Endothelial cell (in vitro differentiated cells): ENCODE measurements at regions not wholly inside any gene's neighbourhood (a gene's known extent, or its start where the extent isn't known, plus 50 kb on each side); places are given as distances from the start of the nearest gene placed in this dataset.

Experiments used
- DNase-seq: peaks from one replicate; pipeline ENCODE4 v3.0.0; 2021; ENCODE audit warnings: low spot score
- H3K27ac Mint-ChIP-seq: one replicate; pipeline ENCODE4 v1.8.0; 2021; ENCODE audit warnings: mixed read lengths, inconsistent platforms; ENCODE audit not compliant: unreplicated experiment
- H3K27me3 Mint-ChIP-seq: one replicate; pipeline ENCODE4 v1.8.0; 2021; ENCODE audit warnings: mild to moderate bottlenecking, moderate library complexity, mixed read lengths, inconsistent platforms; ENCODE audit not compliant: unreplicated experiment
- H3K36me3 Mint-ChIP-seq: one replicate; pipeline ENCODE4 v1.8.0; 2021; ENCODE audit warnings: mild to moderate bottlenecking, low read depth, mixed read lengths, inconsistent platforms; ENCODE audit not compliant: unreplicated experiment
- H3K4me1 Mint-ChIP-seq: one replicate; pipeline ENCODE4 v1.8.0; 2021; ENCODE audit warnings: mild to moderate bottlenecking, mixed read lengths, inconsistent platforms; ENCODE audit not compliant: unreplicated experiment
- H3K4me3 Mint-ChIP-seq: one replicate; pipeline ENCODE4 v1.8.0; 2021; ENCODE audit warnings: mild to moderate bottlenecking, mixed read lengths, inconsistent platforms; ENCODE audit not compliant: unreplicated experiment
- H3K9me3 Mint-ChIP-seq: one replicate; pipeline ENCODE4 v1.8.0; 2021; ENCODE audit warnings: mixed read lengths, inconsistent platforms; ENCODE audit not compliant: unreplicated experiment
- TF ChIP-seq, protein P1 (sequence below): fragments of 200-600 bp; sonication (generic); IDR thresholded peaks from one replicate; pipeline ENCODE4 v1.5.0; 2021; ENCODE audit warnings: antibody characterized with exemption; ENCODE audit not compliant: unreplicated experiment

DNA sequence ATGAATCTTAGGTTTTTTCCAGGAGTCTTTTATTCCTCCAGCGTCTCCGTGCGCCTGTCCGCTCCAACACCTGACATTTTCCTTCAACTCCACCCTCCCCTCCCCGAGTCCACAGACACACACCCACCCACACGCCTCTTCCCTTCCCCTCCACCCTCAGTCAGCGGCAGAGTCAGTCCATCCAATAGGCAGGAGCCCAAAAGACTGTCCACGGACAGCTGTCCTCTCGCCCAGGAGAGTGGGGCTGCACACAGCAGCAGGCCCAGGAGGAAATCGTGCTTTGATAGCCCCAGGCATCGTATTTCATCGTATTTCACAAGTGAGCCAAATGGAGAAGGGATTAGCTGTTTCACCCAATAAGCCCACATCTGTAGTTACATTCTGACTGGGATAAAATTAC, 285.1 kb downstream of the ZEB1 start:
- no peak for DNase-seq
- Mint-ChIP-seq H3K27me3 (peaks cover 4% of the 10 kb centered on the region), H3K4me1 (peaks cover 9% of the 10 kb centered on the region), H3K27ac (peak overlapping the region; percentile 27), H3K4me3 (peak overlapping the region; percentile 86), H3K9me3 (no peaks in the 10 kb centered on the region), H3K36me3 (peaks cover 3% of the 10 kb centered on the region)
- TF ChIP-seq, protein P1, sequence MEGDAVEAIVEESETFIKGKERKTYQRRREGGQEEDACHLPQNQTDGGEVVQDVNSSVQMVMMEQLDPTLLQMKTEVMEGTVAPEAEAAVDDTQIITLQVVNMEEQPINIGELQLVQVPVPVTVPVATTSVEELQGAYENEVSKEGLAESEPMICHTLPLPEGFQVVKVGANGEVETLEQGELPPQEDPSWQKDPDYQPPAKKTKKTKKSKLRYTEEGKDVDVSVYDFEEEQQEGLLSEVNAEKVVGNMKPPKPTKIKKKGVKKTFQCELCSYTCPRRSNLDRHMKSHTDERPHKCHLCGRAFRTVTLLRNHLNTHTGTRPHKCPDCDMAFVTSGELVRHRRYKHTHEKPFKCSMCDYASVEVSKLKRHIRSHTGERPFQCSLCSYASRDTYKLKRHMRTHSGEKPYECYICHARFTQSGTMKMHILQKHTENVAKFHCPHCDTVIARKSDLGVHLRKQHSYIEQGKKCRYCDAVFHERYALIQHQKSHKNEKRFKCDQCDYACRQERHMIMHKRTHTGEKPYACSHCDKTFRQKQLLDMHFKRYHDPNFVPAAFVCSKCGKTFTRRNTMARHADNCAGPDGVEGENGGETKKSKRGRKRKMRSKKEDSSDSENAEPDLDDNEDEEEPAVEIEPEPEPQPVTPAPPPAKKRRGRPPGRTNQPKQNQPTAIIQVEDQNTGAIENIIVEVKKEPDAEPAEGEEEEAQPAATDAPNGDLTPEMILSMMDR = no peak

DNA sequence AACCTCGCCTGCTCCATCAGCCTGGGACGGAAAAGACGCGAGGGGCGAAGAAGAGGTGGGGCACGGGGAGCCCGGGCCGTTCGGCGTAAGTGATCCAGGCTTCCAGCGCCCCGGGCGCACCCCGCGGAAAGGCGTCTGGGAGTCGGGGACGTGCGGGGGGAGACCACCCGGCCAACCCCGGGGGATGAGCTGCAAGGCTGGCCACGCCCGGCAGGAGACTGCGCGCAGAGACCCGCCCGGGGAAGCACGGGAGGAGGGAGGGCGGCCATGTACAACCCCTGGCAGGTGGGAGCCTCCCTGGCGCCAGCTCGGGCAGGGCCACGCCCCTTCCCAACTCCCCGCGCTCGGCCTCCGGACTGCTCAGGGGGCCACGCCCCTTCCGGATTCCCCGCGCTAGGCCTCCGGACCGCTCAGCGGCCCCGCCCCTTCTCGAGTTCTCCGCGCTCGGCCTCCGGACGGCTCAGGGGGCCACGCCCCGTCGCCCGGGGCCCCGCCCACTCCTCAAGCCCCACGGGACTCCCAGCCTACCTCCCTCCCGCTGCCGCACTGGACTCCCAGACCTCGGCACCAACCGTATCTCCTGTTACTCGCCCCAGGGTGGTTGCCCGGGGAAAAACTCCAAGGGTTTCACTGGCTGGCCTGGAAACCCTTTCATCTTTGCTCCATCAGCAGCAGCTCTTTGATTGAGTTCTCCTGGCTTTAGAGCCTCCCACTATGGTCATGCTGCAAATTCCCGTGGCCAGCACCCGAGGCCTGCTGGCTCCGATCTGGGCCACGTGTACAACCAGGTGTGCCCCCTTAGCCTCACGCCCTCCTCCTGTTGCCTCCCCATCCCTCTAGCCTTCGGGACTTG, 284.4 kb downstream of the ZEB1 start:
- Mint-ChIP-seq H3K36me3 (peaks cover 3% of the 10 kb centered on the region), H3K9me3 (no peaks in the 10 kb centered on the region), H3K27me3 (peaks cover 8% of the 10 kb centered on the region), H3K4me1 (peaks cover 9% of the 10 kb centered on the region), H3K27ac (peak overlapping the region; percentile 58), H3K4me3 (peak overlapping the region; percentile 86)
- DNase-seq = peak; percentile 92
- TF ChIP-seq, protein P1 = no peak

DNA sequence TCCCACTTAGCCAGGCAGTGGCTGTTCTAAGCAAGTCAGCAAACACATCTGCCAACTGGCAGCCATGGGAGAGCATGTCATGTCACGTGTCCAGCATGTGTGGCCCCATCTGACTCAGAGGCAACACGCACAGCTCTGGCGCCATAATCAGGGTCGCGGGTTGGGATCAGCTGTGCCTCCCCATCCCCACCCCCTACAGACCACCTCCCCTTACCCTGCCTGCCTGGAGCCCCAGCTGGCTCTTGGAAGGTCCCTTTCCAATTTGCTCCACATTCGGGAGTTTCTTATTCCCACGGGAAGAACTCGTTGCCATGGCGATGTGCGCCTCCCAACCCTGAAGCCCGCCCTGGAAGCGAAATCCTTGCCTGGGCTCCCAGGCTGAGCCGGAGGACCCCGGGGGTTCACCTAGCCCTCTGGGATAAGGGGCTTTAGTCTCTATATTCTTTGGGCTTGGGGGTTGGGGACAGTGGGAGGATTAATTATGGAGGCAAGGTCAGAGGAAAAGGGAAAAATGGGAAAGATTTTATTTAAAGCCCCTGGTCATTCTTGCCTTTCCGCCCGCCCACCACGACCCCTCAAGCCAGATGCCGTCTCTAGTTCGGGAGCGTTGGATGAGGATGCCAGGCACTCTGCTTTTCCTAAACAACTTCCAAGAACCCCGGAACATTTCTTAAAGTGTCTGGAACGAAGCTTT, 283.7 kb downstream of the ZEB1 start:
- H3K27ac Mint-ChIP-seq = peak overlapping the region; percentile 58
- H3K36me3 Mint-ChIP-seq = peaks cover 3% of the 10 kb centered on the region
- H3K27me3 Mint-ChIP-seq = peaks cover 8% of the 10 kb centered on the region
- H3K4me1 Mint-ChIP-seq = peaks cover 9% of the 10 kb centered on the region
- DNase-seq = peak; percentile 27
- no peaks in the 10 kb centered on the region for H3K9me3 Mint-ChIP-seq
- TF ChIP-seq, protein P1 = no peak
- peak overlapping the region; percentile 85 for H3K4me3 Mint-ChIP-seq

DNA sequence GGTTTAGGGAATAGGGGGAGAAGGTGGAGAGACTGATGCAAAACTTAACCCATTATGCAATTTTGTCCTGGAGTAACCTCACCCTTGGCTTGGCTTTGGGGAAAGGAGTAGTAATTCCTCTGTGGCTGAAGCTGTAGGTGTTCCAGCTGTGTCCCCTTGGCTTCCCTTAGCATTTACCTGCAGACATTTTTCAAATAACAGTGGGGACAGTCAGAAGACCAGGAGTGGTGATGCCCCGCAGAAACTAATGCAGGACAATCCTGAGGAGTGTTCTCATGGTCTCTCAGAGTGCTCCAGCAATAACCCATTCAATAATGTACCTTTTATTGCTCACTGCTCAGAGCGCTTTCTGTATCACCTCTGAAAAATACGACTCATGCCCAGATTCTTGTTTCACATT, 282.1 kb downstream of the ZEB1 start:
- TF ChIP-seq, protein P1 = no peak
- Mint-ChIP-seq H3K4me3 (no peak overlapping the region), H3K4me1 (peaks cover 9% of the 10 kb centered on the region), H3K27me3 (peaks cover 8% of the 10 kb centered on the region), H3K36me3 (peaks cover 3% of the 10 kb centered on the region), H3K27ac (no peak overlapping the region), H3K9me3 (no peaks in the 10 kb centered on the region)
- no peak for DNase-seq
